K562 (cell line): ENCODE measurements at regions not wholly inside any gene's neighbourhood (a gene's known extent, or its start where the extent isn't known, plus 50 kb on each side); places are given as distances from the start of the nearest gene placed in this dataset.
"Not testable (repeated sequence)": the region's sequence is repeated elsewhere in the genome, so short reads cannot be mapped to it uniquely, and the experiment has no call there.

Experiments
- ATAC-seq: fragments of 200-7000 bp; cut with Tn5 transposase; 3 replicates; pipeline ENCODE4 v1.9.1; 2020; ENCODE audit warnings: moderate library complexity
- BruUV-seq: library from RNA; stranded (reverse); fragments of 400-500 nt; replicated peaks from 2 replicates; lab custom pipeline; 2021; lab: Mats Ljungman, UMichigan
- CTCF ChIA-PET: fragments of 300-600 bp; formaldehyde crosslinking; extraction: SDS; loops from one replicate; lab custom pipeline; 2021; ENCODE audit warnings: low intra/inter-chr PET ratio; lab: Yijun Ruan, JAX
- POLR2A ChIA-PET: fragments of 300-600, 350-650 bp; sonication (Branson Sonifier 250); formaldehyde crosslinking; extraction: SDS; loops from one replicate; lab custom pipeline; 2021; ENCODE audit warnings: antibody characterized with exemption, inconsistent platforms; lab: Yijun Ruan, JAX
- DNase-seq, 4 experiments: peaks; one replicate each; pipeline versions ENCODE4 v3.0.0 to v3.0.0-alpha.2; 2011 to 2018; ENCODE audit warnings: low spot score in 3 of 4, mixed read lengths in 3 of 4; ENCODE audit errors: extremely low read depth in 1 of 4
- FAIRE-seq: peaks from 2 replicates; lab custom pipeline; 2011; peaks lifted over from hg19 to GRCh38; lab: Jason Lieb, UNC
- H2AFZ ChIP-seq: 2 replicates; pipeline ENCODE4 v1.6.0; 2011; ENCODE audit warnings: low read depth, low read length, control low read depth, inconsistent platforms
- H3K27ac ChIP-seq: fragments of 200-600 bp; 3 replicates; pipeline ENCODE4 v1.8.0; 2011; ENCODE audit warnings: low read depth, mild to moderate bottlenecking, control low read depth, inconsistent platforms, low read length, moderate library complexity, mixed read lengths; ENCODE audit errors: extremely low read depth
- H3K27me3 ChIP-seq, 2 experiments: fragments of 300-600 bp in 1 of 2; 2 replicates in 1 of 2; 3 replicates in 1 of 2; pipeline versions ENCODE4 v1.6.0 to v1.8.0; 2011; ENCODE audit warnings: inconsistent platforms in 2 of 2, low read length in 2 of 2, mild to moderate bottlenecking in 1 of 2, mixed read lengths in 1 of 2, moderate library complexity in 1 of 2; ENCODE audit not compliant: control insufficient read depth in 2 of 2, insufficient read depth in 2 of 2
- H3K36me3 ChIP-seq: fragments of 300-600 bp; 3 replicates; pipeline ENCODE4 v1.8.0; 2011; ENCODE audit warnings: mild to moderate bottlenecking, low read length, inconsistent platforms; ENCODE audit not compliant: control insufficient read depth, insufficient read depth
- H3K4me1 ChIP-seq, 2 experiments: fragments of 200-600 bp in 1 of 2; replicated peaks in 1 of 2; 2 replicates in 1 of 2; 3 replicates in 1 of 2; pipeline versions ENCODE4 v1.5.1 to v1.8.0; 2011; ENCODE audit warnings: inconsistent platforms in 2 of 2, low read length in 2 of 2, mild to moderate bottlenecking in 1 of 2, mixed read lengths in 1 of 2, moderate library complexity in 1 of 2; ENCODE audit not compliant: control insufficient read depth in 2 of 2, insufficient read depth in 2 of 2
- H3K4me2 ChIP-seq: 2 replicates; pipeline ENCODE4 v1.6.1; 2011; ENCODE audit warnings: low read length, control low read depth, inconsistent platforms, mixed read lengths; ENCODE audit not compliant: insufficient read depth
- H3K4me3 ChIP-seq: fragments of 200-600 bp; sonication (generic), shearing (Covaris generic); 2 replicates; pipeline ENCODE4 v1.5.1; 2016; ENCODE audit warnings: control low read depth, inconsistent platforms
- H3K79me2 ChIP-seq: fragments of 200-600 bp; 3 replicates; pipeline ENCODE4 v1.8.0; 2011; ENCODE audit warnings: low read length, inconsistent platforms; ENCODE audit not compliant: control insufficient read depth, insufficient read depth
- H3K9ac ChIP-seq, 2 experiments: 2 replicates each; pipeline versions ENCODE4 v1.6.0 to v1.6.1; 2011; ENCODE audit warnings: low read depth in 2 of 2, low read length in 2 of 2, control low read depth in 1 of 2, inconsistent platforms in 1 of 2, mild to moderate bottlenecking in 1 of 2, mixed read lengths in 1 of 2; ENCODE audit not compliant: insufficient read depth in 1 of 2
- H3K9me1 ChIP-seq: one replicate; pipeline ENCODE4 v1.6.0; 2011; ENCODE audit warnings: inconsistent platforms, mild to moderate bottlenecking, low read length, moderate library complexity; ENCODE audit not compliant: control insufficient read depth, insufficient read depth
- H3K9me3 ChIP-seq: replicated peaks from 2 replicates; pipeline ENCODE4 v1.5.1; 2011; ENCODE audit warnings: low read depth, low read length, inconsistent platforms; ENCODE audit not compliant: control insufficient read depth, insufficient read depth
- H4K20me1 ChIP-seq: replicated peaks from 2 replicates; pipeline ENCODE4 v1.6.1; 2011; ENCODE audit warnings: low read length, inconsistent platforms, mixed read lengths; ENCODE audit not compliant: control insufficient read depth, insufficient read depth
- WGBS: fragments of 100-300 bp; shearing (Covaris generic); methylation state at CpG from one replicate; pipeline ENCODE4 v1.1.6; 2016; ENCODE audit warnings: low coverage, mixed read lengths; ENCODE audit not compliant: insufficient coverage; ENCODE audit errors: missing lambda C conversion rate; 5-methylcytosine and 5-hydroxymethylcytosine counted together
- in situ Hi-C: fragments of 300-500 bp; cut with MboI; formaldehyde crosslinking; loops from 4 replicates; pipeline ENCODE4 v1.15.0; 2018; ENCODE audit warnings: inconsistent platforms, mixed read lengths
- intact Hi-C: fragments of 100-400 bp; cut with micrococcal nuclease; formaldehyde crosslinking; loops from 2 replicates; pipeline ENCODE4 v1.14.2; 2022

- H3K4me1 ChIP-seq, H3K4me2 ChIP-seq, H2AFZ ChIP-seq, H3K9me3 ChIP-seq, CTCF ChIA-PET, BruUV-seq, H3K27ac ChIP-seq, POLR2A ChIA-PET, H3K9ac ChIP-seq, H3K36me3 ChIP-seq, H3K4me3 ChIP-seq, in situ Hi-C loops, H3K27me3 ChIP-seq, FAIRE-seq, H4K20me1 ChIP-seq, H3K79me2 ChIP-seq, intact Hi-C loops, H3K9me1 ChIP-seq, DNase-seq, ATAC-seq: not testable (repeated sequence)
- WGBS: 87% methylated on average over 8 of the region's 12 CpGs
These were observed 130.0 kb downstream of the MRPL57 start for GRCh38 chr13:21306300-21307073.

- H3K4me1 ChIP-seq, intact Hi-C loops, H2AFZ ChIP-seq, H3K27me3 ChIP-seq, H3K4me2 ChIP-seq, BruUV-seq, CTCF ChIA-PET, H3K36me3 ChIP-seq, H3K79me2 ChIP-seq, in situ Hi-C loops, POLR2A ChIA-PET, H4K20me1 ChIP-seq, H3K27ac ChIP-seq, H3K4me3 ChIP-seq, DNase-seq, FAIRE-seq, H3K9ac ChIP-seq, H3K9me3 ChIP-seq, H3K9me1 ChIP-seq, ATAC-seq: not testable (repeated sequence)
- WGBS: no CpG with 5 or more reads among the region's 12 CpGs
These were observed 130.7 kb downstream of the MRPL57 start for GRCh38 chr13:21307158-21307557.
